Activated CD4-positive, alpha-beta T cell treated with anti-CD3 and anti-CD28 coated beads, Interleukin-2, amount 10 ng/mL, durations not matched to agents 7 days and 5 days (primary cell): ENCODE measurements at regions not wholly inside any gene's neighbourhood (a gene's known extent, or its start where the extent isn't known, plus 50 kb on each side); places are given as distances from the start of the nearest gene placed in this dataset.

Source experiments
- CTCF ChIA-PET: fragments of 350-600 bp; sonication (Branson Sonifier 250); formaldehyde crosslinking; loops from one replicate; lab custom pipeline; 2021; ENCODE audit warnings: antibody characterized with exemption; lab: Charles Lee
- POLR2A ChIA-PET: fragments of 350-600 bp; sonication (Branson Sonifier 250); formaldehyde crosslinking; loops from one replicate; lab custom pipeline; 2021; ENCODE audit warnings: antibody characterized with exemption; lab: Charles Lee
- DNase-seq: peaks from one replicate; pipeline ENCODE4 v3.0.0-alpha.2; 2020
- H3K27ac Mint-ChIP-seq: one replicate; pipeline ENCODE4 v1.8.0; 2021; ENCODE audit warnings: mild to moderate bottlenecking, moderate library complexity, mixed read lengths
- H3K27me3 Mint-ChIP-seq: one replicate; pipeline ENCODE4 v1.8.0; 2021; ENCODE audit warnings: mixed read lengths
- H3K36me3 Mint-ChIP-seq: one replicate; pipeline ENCODE4 v1.8.0; 2021; ENCODE audit warnings: low read depth, mixed read lengths
- H3K4me1 Mint-ChIP-seq: one replicate; pipeline ENCODE4 v1.8.0; 2021; ENCODE audit warnings: mixed read lengths
- H3K4me3 Mint-ChIP-seq: one replicate; pipeline ENCODE4 v1.8.0; 2021; ENCODE audit warnings: mild to moderate bottlenecking, moderate library complexity, mixed read lengths
- H3K9me3 Mint-ChIP-seq: one replicate; pipeline ENCODE4 v1.8.0; 2021; ENCODE audit warnings: mixed read lengths

DNA sequence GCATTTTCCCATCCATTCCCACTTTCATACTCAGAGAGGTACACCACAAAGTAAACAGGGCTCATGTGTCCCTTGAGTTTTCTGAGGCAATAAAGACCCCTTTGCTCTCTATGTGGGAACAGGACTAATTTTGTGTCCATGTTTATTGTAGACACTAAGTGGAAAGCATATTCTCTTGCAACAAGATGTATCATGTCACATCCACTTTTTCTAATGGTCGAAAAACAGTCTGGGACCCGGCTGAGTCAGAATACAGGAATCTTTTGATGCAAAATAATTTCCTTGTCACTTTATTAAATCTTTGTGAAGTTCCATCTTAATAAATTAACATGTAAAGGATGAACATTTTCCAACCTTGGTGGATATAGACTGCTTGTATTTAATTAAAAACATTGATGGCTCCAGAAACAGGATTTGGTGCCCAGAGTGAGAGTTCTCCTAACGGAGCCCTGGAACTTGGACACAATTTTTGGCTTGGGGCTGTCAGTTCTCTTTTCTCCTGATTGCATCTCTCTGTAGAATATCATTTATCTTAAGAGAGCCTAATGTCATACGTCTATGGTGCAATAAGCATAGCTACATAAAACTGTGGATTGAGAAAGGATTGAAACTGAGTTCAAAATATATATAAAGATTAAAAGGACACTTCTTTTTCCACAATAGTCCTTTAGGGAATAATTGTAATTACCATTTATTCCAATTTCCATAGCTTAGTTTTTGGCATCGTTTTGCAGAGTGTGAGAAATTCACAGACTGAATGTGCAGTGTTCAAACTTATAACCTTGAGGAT, 1116.7 kb upstream of the SEMA6A start:
- ChIA-PET CTCF (no interaction called here), POLR2A (no interaction called here)
- Mint-ChIP-seq H3K36me3 (no peaks in the 10 kb centered on the region), H3K4me3 (no peak overlapping the region), H3K27ac (no peak overlapping the region), H3K9me3 (peaks cover 2% of the 10 kb centered on the region), H3K4me1 (no peaks in the 10 kb centered on the region), H3K27me3 (no peaks in the 10 kb centered on the region)
- no peak for DNase-seq

- no peaks in the 10 kb centered on the region for H3K4me1 Mint-ChIP-seq
- H3K36me3 Mint-ChIP-seq = no peaks in the 10 kb centered on the region
- DNase-seq = no peak
- no peaks in the 10 kb centered on the region for H3K27me3 Mint-ChIP-seq
- no peak overlapping the region for H3K4me3 Mint-ChIP-seq
- POLR2A ChIA-PET = no interaction called here
- H3K9me3 Mint-ChIP-seq = peaks cover 2% of the 10 kb centered on the region
- CTCF ChIA-PET = no interaction called here
- no peak overlapping the region for H3K27ac Mint-ChIP-seq
Measured at GRCh38 chr5:117690612-117691011, 1116.0 kb upstream of the SEMA6A start.

- Mint-ChIP-seq H3K4me1 (no peaks in the 10 kb centered on the region), H3K27me3 (no peaks in the 10 kb centered on the region), H3K27ac (no peak overlapping the region), H3K9me3 (peaks cover 2% of the 10 kb centered on the region), H3K4me3 (no peak overlapping the region), H3K36me3 (no peaks in the 10 kb centered on the region)
- CTCF ChIA-PET = no interaction called here
- no peak for DNase-seq
- POLR2A ChIA-PET = no interaction called here
Measured at GRCh38 chr5:117686926-117687325, 1112.3 kb upstream of the SEMA6A start.

GRCh38 chr5:117682416-117682815, 1107.8 kb upstream of the SEMA6A start:
- POLR2A ChIA-PET = no interaction called here
- no peaks in the 10 kb centered on the region for H3K4me1 Mint-ChIP-seq
- H3K27me3 Mint-ChIP-seq = no peaks in the 10 kb centered on the region
- DNase-seq = no peak
- no peak overlapping the region for H3K27ac Mint-ChIP-seq
- H3K36me3 Mint-ChIP-seq = no peaks in the 10 kb centered on the region
- CTCF ChIA-PET = no interaction called here
- no peak overlapping the region for H3K4me3 Mint-ChIP-seq
- no peaks in the 10 kb centered on the region for H3K9me3 Mint-ChIP-seq

DNA sequence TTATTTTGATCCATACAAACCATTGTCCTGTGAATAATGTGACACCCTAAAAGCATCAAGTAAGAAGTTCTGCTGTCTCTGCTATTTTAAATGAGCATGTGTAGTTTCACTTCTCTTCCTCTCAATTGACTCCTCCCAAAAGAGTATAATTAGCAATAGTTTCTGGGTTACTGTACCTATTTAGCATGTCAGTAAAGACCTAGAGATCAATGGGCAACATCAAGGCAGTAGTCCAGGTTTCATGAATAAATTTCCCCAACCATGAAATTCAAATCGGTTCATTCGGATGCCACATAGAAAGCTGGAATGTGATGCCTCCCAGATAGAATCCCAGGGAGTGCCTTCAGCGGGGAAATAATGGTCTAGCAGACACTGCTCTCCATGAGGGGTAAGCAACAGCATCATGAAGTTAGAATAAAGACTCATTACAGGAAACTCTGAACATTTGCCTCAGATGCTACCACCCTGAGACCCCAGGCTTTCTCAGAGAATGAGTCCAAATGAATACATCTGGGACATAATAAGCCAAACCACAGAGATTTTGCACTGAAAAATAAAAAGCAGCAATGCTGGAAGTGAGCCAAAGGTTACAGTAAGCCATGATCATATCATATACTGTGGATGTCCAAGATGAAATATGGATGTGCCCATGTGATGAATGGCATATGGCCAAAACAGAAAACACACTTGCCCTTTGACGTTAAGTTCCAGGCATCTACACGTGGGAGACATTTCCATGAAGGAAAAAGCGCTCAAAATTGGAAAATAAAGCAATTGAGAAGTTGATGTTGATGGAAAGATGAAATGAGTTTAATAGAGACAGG, 1107.0 kb upstream of the SEMA6A start:
- H3K4me3 Mint-ChIP-seq = no peak overlapping the region
- POLR2A ChIA-PET = no interaction called here
- H3K9me3 Mint-ChIP-seq = no peaks in the 10 kb centered on the region
- no peak for DNase-seq
- CTCF ChIA-PET = no interaction called here
- no peak overlapping the region for H3K27ac Mint-ChIP-seq
- no peaks in the 10 kb centered on the region for H3K36me3 Mint-ChIP-seq
- H3K27me3 Mint-ChIP-seq = no peaks in the 10 kb centered on the region
- H3K4me1 Mint-ChIP-seq = no peaks in the 10 kb centered on the region

DNA sequence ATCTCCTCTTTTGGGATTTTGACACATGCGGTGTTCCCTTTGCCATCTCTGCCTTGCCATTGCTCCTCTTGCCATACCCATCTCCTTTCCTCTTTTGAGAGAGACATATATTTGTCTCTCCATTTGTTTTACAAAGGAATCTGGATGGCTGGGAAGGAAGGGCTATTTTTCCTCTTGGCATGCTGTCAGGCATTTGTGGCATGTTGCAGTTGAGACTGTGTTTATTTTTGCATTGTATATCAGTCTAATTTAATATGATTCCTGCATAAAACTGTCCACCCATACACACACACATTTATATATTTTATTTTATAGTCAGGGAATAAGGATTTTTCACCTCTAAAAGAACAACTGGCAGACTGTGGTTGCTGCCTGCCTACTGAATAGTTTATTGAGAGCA, 1105.8 kb upstream of the SEMA6A start:
- POLR2A ChIA-PET = no interaction called here
- CTCF ChIA-PET = no interaction called here

DNA sequence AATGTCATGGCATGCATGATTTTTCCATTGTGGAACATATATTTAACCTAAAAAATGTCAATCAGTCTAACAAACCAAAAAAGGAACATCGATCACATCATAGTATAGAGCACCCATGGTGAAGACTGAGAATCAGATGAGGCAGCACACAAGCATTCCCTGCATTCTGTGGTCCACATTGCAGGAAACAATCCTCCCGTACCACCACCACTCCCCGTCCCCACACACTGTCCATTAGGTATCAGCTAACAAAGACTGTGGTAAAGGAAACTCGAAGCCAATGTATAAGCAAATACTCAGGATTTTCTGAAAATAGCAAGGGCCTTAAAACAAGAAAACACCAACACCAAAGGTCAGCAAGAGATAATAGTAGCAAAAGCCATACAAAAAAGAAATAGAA, 1104.4 kb upstream of the SEMA6A start:
- Mint-ChIP-seq H3K9me3 (no peaks in the 10 kb centered on the region), H3K27me3 (no peaks in the 10 kb centered on the region), H3K36me3 (no peaks in the 10 kb centered on the region), H3K4me1 (no peaks in the 10 kb centered on the region), H3K27ac (no peak overlapping the region), H3K4me3 (no peak overlapping the region)
- no peak for DNase-seq
- POLR2A ChIA-PET = no interaction called here
- CTCF ChIA-PET = no interaction called here

More for the DNA sequence above, 1105.8 kb upstream of the SEMA6A start:
- Mint-ChIP-seq H3K4me3 (no peak overlapping the region), H3K4me1 (no peaks in the 10 kb centered on the region), H3K27ac (no peak overlapping the region), H3K27me3 (no peaks in the 10 kb centered on the region), H3K36me3 (no peaks in the 10 kb centered on the region), H3K9me3 (no peaks in the 10 kb centered on the region)
- no peak for DNase-seq

DNA sequence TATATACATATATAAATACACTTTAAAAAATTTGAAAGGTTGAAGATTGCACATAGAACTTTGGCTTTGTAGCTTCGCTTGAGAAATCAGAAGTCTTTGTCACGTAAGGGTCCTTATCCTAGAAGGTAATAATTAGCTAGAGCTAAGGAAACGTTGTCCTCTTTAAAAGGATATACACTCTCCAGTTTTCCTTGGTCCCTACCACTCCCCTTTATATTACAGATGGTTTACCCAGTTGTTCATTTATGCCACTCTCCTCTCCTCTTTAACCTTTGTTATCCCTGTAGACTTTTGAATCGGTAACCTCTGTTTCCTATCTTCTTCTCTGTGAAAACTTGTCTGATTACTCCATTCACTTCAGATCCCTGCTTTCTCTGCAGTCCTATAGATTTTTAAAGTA, 1101.0 kb upstream of the SEMA6A start:
- Mint-ChIP-seq H3K27ac (no peak overlapping the region), H3K36me3 (no peaks in the 10 kb centered on the region), H3K4me3 (no peak overlapping the region), H3K9me3 (peaks cover 2% of the 10 kb centered on the region), H3K4me1 (no peaks in the 10 kb centered on the region), H3K27me3 (no peaks in the 10 kb centered on the region)
- POLR2A ChIA-PET = no interaction called here
- no peak for DNase-seq
- CTCF ChIA-PET = no interaction called here

DNA sequence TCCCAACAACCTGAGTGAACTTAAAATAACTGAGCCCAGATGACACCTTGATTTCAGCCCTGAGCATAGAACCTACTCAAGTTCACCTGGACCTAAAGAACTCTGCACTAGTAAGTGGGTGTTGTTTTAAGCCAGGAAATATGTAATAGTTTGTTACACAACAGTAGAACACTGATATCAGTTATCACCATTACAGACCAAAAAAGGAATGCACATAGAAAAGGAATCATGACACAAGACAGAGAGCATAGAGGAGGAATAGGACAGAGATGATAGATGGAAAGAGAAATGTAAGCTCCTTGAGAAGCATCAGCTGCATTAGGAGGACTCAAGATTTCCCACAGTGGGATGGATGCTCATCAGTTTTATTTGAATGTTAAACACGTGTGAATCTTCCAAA, 1096.9 kb upstream of the SEMA6A start:
- POLR2A ChIA-PET = no interaction called here
- Mint-ChIP-seq H3K9me3 (peaks cover 2% of the 10 kb centered on the region), H3K4me3 (no peak overlapping the region), H3K4me1 (no peaks in the 10 kb centered on the region), H3K27me3 (no peaks in the 10 kb centered on the region), H3K27ac (no peak overlapping the region), H3K36me3 (no peaks in the 10 kb centered on the region)
- DNase-seq = no peak
- CTCF ChIA-PET = no interaction called here

GRCh38 chr5:117667105-117667504, 1092.5 kb upstream of the SEMA6A start:
- ChIA-PET POLR2A (interaction anchor here (0.6 kb wide), 1 partner anchor 635 kb away, joined by 3 read pairs; no protein-coding TSS in a partner anchor), CTCF (no interaction called here)
- no peak overlapping the region for H3K4me3 Mint-ChIP-seq
- DNase-seq = no peak
- H3K27me3 Mint-ChIP-seq = no peaks in the 10 kb centered on the region
- H3K27ac Mint-ChIP-seq = no peak overlapping the region
- no peaks in the 10 kb centered on the region for H3K36me3 Mint-ChIP-seq
- H3K4me1 Mint-ChIP-seq = no peaks in the 10 kb centered on the region
- H3K9me3 Mint-ChIP-seq = peaks cover 2% of the 10 kb centered on the region

GRCh38 chr5:117665121-117665520, 1090.5 kb upstream of the SEMA6A start:
- CTCF ChIA-PET = no interaction called here
- Mint-ChIP-seq H3K27ac (no peak overlapping the region), H3K9me3 (no peaks in the 10 kb centered on the region)

DNA sequence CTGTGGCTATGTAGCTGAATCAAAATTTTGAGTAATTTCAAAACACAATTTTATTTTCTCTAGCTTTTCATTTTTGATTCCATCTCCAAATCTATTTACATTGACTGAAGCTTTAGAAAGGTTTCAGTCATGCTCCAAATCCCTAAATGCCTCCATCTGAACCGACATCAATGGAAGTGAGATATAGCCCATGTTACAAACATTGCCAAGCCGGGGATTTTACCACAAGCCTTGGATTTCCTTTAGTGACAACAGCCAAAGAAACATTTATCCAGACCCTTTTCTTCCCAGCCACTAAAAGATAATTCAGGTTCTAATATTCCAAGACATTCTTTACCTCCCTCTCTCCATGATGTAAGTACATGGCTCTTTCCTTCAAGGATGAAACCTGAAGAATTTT, 1087.7 kb upstream of the SEMA6A start:
- H3K4me3 Mint-ChIP-seq = no peak overlapping the region

More at GRCh38 chr5:117665121-117665520, 1090.5 kb upstream of the SEMA6A start:
- Mint-ChIP-seq H3K36me3 (no peaks in the 10 kb centered on the region), H3K27me3 (no peaks in the 10 kb centered on the region), H3K4me3 (no peak overlapping the region), H3K4me1 (no peaks in the 10 kb centered on the region)
- POLR2A ChIA-PET = no interaction called here
- no peak for DNase-seq

DNA sequence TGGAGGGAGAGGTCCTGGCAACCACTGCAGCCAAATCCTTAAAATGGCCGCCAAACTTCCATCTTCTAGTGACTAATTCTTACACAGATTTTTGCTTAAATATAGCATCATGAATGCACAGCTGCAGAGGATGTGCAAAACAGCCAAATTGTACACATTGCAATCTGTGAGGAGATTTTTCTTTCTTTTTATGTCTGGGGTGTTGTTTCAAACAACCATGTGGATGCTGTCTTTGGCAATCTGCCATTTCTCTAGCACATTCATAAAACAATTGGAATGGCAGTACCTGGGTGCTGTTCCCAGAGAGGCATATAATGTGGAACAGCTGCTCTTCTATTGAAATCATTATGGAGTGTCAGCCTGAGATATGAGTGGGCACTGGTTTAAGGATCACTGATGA, 1082.9 kb upstream of the SEMA6A start:
- H3K4me3 Mint-ChIP-seq = no peak overlapping the region
- no peak for DNase-seq
- no peaks in the 10 kb centered on the region for H3K4me1 Mint-ChIP-seq
- H3K9me3 Mint-ChIP-seq = peaks cover 6% of the 10 kb centered on the region
- ChIA-PET POLR2A (no interaction called here), CTCF (no interaction called here)
- H3K27ac Mint-ChIP-seq = no peak overlapping the region
- H3K36me3 Mint-ChIP-seq = no peaks in the 10 kb centered on the region
- H3K27me3 Mint-ChIP-seq = no peaks in the 10 kb centered on the region

More for the DNA sequence above, 1087.7 kb upstream of the SEMA6A start:
- H3K9me3 Mint-ChIP-seq = peaks cover 3% of the 10 kb centered on the region
- no peaks in the 10 kb centered on the region for H3K27me3 Mint-ChIP-seq
- ChIA-PET CTCF (no interaction called here), POLR2A (no interaction called here)
- H3K36me3 Mint-ChIP-seq = no peaks in the 10 kb centered on the region
- H3K27ac Mint-ChIP-seq = no peak overlapping the region
- H3K4me1 Mint-ChIP-seq = no peaks in the 10 kb centered on the region
- DNase-seq = no peak
